Panc1 (cell line): ENCODE measurements at regions not wholly inside any gene's neighbourhood (a gene's known extent, or its start where the extent isn't known, plus 50 kb on each side); places are given as distances from the start of the nearest gene placed in this dataset.

Source experiments
- ATAC-seq: fragments of 200-7000 bp; cut with Tn5 transposase; 2 replicates; pipeline ENCODE4 v1.9.1; 2020; ENCODE audit warnings: mild to moderate bottlenecking, moderate library complexity
- BruUV-seq: library from RNA; stranded (reverse); fragments of 400-500 nt; replicated peaks from 2 replicates; lab custom pipeline; 2021; lab: Mats Ljungman, UMichigan
- CTCF ChIA-PET: fragments of 300-600 bp; sonication (Branson Sonifier 250); formaldehyde crosslinking; loops from one replicate; lab custom pipeline; 2022; ENCODE audit warnings: antibody characterized with exemption; lab: Charles Lee
- POLR2A ChIA-PET: fragments of 300-600 bp; sonication (Branson Sonifier 250); formaldehyde crosslinking; loops from one replicate; lab custom pipeline; 2022; ENCODE audit warnings: antibody characterized with exemption; lab: Charles Lee
- DNase-seq: peaks from one replicate; pipeline ENCODE4 v3.0.0-alpha.2; 2010; ENCODE audit warnings: low read depth, low spot score
- H3K27ac ChIP-seq: 2 replicates; pipeline ENCODE4 v1.5.1; 2011; ENCODE audit warnings: mild to moderate bottlenecking, low read length, inconsistent platforms
- H3K27me3 ChIP-seq: fragments of 200-500 bp; sonication (Bioruptor generic); 2 replicates; pipeline ENCODE4 v1.6.0; 2014; ENCODE audit warnings: low read length, inconsistent platforms; ENCODE audit not compliant: control insufficient read depth, insufficient read depth
- H3K36me3 ChIP-seq: fragments of 200-500 bp; sonication (Bioruptor generic); 2 replicates; pipeline ENCODE4 v1.5.1; 2014; ENCODE audit warnings: inconsistent platforms, mild to moderate bottlenecking, low read length, moderate library complexity; ENCODE audit not compliant: control insufficient read depth, insufficient read depth
- H3K4me1 ChIP-seq: 2 replicates; pipeline ENCODE4 v1.5.1; 2011; ENCODE audit warnings: inconsistent platforms, mild to moderate bottlenecking, low read length, moderate library complexity; ENCODE audit not compliant: control insufficient read depth, insufficient read depth
- H3K4me3 ChIP-seq, 2 experiments: 2 replicates each; pipeline ENCODE4 v1.5.1; 2011 to 2012; ENCODE audit warnings: low read depth in 2 of 2, low read length in 2 of 2, mild to moderate bottlenecking in 2 of 2, inconsistent platforms in 1 of 2, moderate library complexity in 1 of 2
- H3K9me3 ChIP-seq: fragments of 200-500 bp; sonication (Bioruptor generic); 2 replicates; pipeline ENCODE4 v1.5.1; 2014; ENCODE audit warnings: low read depth, mild to moderate bottlenecking, inconsistent platforms, low read length, moderate library complexity; ENCODE audit not compliant: control insufficient read depth, insufficient read depth
- CTCF ChIP-seq: fragments of 450-650 bp; IDR thresholded peaks from 2 replicates; pipeline ENCODE4 v1.5.1; 2017; ENCODE audit warnings: mild to moderate bottlenecking
- POLR2AphosphoS5 ChIP-seq: IDR thresholded peaks from 2 replicates; pipeline ENCODE4 v1.6.1; 2012; ENCODE audit warnings: mild to moderate bottlenecking, low read depth, low read length, moderate library complexity
- SIN3A ChIP-seq: IDR thresholded peaks from 2 replicates; pipeline ENCODE4 v1.6.1; 2012; ENCODE audit warnings: low read depth, mild to moderate bottlenecking, low read length, moderate library complexity, borderline replicate concordance; ENCODE audit not compliant: insufficient read depth
- TCF7L2 ChIP-seq: IDR thresholded peaks from 2 replicates; pipeline ENCODE4 v1.6.1; 2011; ENCODE audit warnings: mild to moderate bottlenecking, low read depth, low read length, inconsistent platforms
- in situ Hi-C: cut with HindIII; loops from 2 replicates; pipeline ENCODE4 v1.10.0; 2016; ENCODE audit warnings: low sequenced_read_pairs, low pct_unique_long_range_greater_than_20kb
- intact Hi-C: fragments of 100-400 bp; cut with micrococcal nuclease; formaldehyde crosslinking; loops from one replicate; pipeline ENCODE4 v1.10.0; 2022; ENCODE audit not compliant: unreplicated experiment
- TF ChIP-seq, protein P1 (sequence below), 2 experiments: IDR thresholded peaks; 2 replicates each; pipeline ENCODE4 v1.6.1; 2011 to 2012; ENCODE audit warnings: low read depth in 2 of 2, control low read depth in 1 of 2, low read length in 1 of 2, mild to moderate bottlenecking in 1 of 2, moderate library complexity in 1 of 2; ENCODE audit not compliant: insufficient read depth in 1 of 2

GRCh38 chr2:129205766-129206165, 773.7 kb upstream of the RAB6C start:
- TF ChIP-seq CTCF = no peak
- TF ChIP-seq SIN3A = no peak
- TF ChIP-seq POLR2AphosphoS5 = no peak
- no peak for TF ChIP-seq TCF7L2
- TF ChIP-seq, protein P1, sequence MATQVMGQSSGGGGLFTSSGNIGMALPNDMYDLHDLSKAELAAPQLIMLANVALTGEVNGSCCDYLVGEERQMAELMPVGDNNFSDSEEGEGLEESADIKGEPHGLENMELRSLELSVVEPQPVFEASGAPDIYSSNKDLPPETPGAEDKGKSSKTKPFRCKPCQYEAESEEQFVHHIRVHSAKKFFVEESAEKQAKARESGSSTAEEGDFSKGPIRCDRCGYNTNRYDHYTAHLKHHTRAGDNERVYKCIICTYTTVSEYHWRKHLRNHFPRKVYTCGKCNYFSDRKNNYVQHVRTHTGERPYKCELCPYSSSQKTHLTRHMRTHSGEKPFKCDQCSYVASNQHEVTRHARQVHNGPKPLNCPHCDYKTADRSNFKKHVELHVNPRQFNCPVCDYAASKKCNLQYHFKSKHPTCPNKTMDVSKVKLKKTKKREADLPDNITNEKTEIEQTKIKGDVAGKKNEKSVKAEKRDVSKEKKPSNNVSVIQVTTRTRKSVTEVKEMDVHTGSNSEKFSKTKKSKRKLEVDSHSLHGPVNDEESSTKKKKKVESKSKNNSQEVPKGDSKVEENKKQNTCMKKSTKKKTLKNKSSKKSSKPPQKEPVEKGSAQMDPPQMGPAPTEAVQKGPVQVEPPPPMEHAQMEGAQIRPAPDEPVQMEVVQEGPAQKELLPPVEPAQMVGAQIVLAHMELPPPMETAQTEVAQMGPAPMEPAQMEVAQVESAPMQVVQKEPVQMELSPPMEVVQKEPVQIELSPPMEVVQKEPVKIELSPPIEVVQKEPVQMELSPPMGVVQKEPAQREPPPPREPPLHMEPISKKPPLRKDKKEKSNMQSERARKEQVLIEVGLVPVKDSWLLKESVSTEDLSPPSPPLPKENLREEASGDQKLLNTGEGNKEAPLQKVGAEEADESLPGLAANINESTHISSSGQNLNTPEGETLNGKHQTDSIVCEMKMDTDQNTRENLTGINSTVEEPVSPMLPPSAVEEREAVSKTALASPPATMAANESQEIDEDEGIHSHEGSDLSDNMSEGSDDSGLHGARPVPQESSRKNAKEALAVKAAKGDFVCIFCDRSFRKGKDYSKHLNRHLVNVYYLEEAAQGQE (IDR thresholded peaks at IDR 0.05; ENCODE audit: insufficient read depth in 1 of 2, low read depth in 2 of 2, low read length in 1 of 2) = no peak
- POLR2A ChIA-PET = no interaction called here
- no peak overlapping the region for H3K4me3 ChIP-seq
- BruUV-seq = no TSS peak
- peaks cover 2% of the 10 kb centered on the region; the same call in 1 of the 2 replicates for H3K27me3 ChIP-seq
- ATAC-seq = no peak
- intact Hi-C loops = no loop called here
- no peaks in the 10 kb centered on the region for H3K9me3 ChIP-seq
- in situ Hi-C loops = no loop called here
- CTCF ChIA-PET = no interaction called here
- H3K4me1 ChIP-seq = no peaks in the 10 kb centered on the region
- no peak for DNase-seq
- no peaks in the 10 kb centered on the region for H3K36me3 ChIP-seq
- H3K27ac ChIP-seq = no peak overlapping the region

- ChIA-PET POLR2A (no interaction called here), CTCF (no interaction called here)
- DNase-seq (no peak), ATAC-seq (no peak)
- H3K9me3 ChIP-seq = no peaks in the 10 kb centered on the region
- in situ Hi-C loops = no loop called here
- BruUV-seq = no TSS peak
- no peak overlapping the region for H3K27ac ChIP-seq
- TF ChIP-seq POLR2AphosphoS5 (no peak), TCF7L2 (no peak), SIN3A (no peak), CTCF (no peak)
- TF ChIP-seq, protein P1 (IDR thresholded peaks at IDR 0.05; ENCODE audit: insufficient read depth in 1 of 2, low read depth in 2 of 2, low read length in 1 of 2) = no peak
- intact Hi-C loops = no loop called here
- peaks cover 4% of the 10 kb centered on the region; the same call in 1 of the 2 replicates for H3K27me3 ChIP-seq
- no peak overlapping the region for H3K4me3 ChIP-seq
- no peaks in the 10 kb centered on the region for H3K36me3 ChIP-seq
- no peaks in the 10 kb centered on the region for H3K4me1 ChIP-seq
Measured at GRCh38 chr2:129212299-129212958, 767.0 kb upstream of the RAB6C start.
